ENCODE measurements at regions not wholly inside any gene's neighbourhood (a gene's known extent, or its start where the extent isn't known, plus 50 kb on each side); places are given as distances from the start of the nearest gene placed in this dataset.

DNA sequence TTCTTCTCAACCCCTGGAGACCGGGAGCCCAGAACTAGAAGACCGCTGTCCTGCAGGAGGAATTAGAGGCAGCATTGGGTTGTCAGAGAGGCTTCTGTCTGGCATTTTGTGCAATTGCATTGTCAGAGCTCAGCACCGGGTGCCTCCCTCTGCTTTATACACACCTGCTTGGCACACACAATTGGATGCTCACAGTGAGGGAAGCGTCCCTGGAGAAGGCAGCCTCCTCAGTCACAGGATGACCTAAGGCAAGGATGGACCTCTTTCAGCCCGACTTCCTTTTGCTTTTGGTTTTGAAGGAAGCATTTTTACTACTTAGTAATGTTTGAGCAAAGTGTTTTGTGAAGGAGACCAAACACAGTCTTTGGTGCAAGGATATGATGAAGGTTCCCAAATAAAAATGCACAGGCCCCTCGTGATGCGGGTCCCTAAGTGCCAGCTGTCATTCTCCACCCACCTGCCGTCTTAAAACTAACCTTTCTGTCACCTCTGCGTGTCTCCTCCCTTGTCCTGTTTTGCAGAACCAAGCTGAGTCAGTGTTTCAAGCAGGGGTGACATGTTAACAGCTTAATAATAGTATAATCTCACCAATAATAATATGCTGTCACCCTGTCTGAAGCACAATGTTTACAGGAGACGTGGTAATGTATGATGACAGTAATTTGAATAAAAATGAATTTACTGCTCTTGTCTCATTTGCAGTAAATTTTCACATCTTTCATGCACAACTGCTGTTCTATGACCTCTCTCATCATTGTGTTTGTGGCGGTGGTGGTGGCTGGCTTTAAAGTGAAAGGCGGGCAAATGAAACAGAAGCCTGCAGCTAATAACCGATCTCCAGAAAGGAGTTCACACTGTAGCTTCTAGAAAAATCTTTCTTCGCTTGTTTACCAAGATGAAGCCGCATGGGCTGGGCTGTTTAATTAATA, 430.2 kb upstream of the MKI67 start:
- TF ChIP-seq, protein P1, sequence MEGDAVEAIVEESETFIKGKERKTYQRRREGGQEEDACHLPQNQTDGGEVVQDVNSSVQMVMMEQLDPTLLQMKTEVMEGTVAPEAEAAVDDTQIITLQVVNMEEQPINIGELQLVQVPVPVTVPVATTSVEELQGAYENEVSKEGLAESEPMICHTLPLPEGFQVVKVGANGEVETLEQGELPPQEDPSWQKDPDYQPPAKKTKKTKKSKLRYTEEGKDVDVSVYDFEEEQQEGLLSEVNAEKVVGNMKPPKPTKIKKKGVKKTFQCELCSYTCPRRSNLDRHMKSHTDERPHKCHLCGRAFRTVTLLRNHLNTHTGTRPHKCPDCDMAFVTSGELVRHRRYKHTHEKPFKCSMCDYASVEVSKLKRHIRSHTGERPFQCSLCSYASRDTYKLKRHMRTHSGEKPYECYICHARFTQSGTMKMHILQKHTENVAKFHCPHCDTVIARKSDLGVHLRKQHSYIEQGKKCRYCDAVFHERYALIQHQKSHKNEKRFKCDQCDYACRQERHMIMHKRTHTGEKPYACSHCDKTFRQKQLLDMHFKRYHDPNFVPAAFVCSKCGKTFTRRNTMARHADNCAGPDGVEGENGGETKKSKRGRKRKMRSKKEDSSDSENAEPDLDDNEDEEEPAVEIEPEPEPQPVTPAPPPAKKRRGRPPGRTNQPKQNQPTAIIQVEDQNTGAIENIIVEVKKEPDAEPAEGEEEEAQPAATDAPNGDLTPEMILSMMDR (conservative IDR thresholded peaks at IDR 0.05): no peak
- Mint-ChIP-seq H3K27ac (no peak overlapping the region), H3K9me3 (peaks cover 9% of the 10 kb centered on the region), H3K36me3 (no peaks in the 10 kb centered on the region), H3K4me3 (no peak overlapping the region), H3K4me1 (ENCODE audit: unreplicated experiment) (peaks cover 12% of the 10 kb centered on the region), H3K27me3 (peaks cover 11% of the 10 kb centered on the region)
- no peak for DNase-seq (ENCODE audit: extremely low spot score, unreplicated experiment)

DNA sequence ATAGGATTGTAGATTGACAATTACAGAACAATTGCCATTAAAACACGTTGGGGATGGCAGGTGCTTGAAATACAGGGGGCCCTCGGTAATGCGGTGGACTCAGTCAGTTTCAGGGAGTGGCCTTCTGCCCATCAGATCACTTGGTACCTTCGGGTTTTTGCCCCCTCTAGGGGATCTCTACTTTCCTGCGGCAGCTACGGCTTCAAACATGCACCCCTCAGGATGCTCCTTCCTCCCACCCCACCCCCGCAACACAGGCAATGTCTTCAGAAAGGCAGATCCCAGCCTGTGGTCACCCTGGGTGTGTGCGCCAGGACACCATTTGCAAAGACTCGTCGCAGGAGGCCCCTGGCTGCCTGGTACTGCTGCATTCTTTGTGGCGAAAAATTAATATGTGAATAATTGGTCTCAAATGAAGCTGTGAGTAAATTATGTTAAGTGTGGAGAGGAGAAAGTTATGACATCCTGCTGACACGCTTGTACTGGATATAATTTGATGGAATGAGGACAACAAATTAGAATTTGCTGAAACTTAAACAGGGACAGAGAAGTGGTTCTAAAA, 431.0 kb upstream of the MKI67 start:
- no peak overlapping the region for H3K4me3 Mint-ChIP-seq

DNA sequence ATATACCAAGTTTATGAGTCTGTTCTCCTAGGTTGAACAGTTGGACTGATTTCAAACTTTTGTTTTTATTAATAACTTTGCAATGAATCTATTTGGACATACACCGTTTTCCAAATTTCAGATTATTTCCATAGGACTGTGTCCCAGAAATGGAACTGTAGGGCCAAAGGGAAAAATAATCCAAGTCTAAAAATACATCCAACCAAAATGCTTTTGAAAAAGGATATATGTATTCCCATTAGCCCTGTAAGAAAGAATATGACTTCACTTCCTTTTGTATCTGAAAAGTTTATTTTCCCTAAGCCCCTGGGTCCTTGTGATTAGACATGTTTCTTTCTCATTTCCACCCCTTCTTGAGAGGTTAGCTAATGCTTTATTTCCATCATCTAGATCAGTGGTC, 434.2 kb upstream of the MKI67 start:
- Mint-ChIP-seq H3K36me3 (no peaks in the 10 kb centered on the region), H3K9me3 (peaks cover 8% of the 10 kb centered on the region), H3K4me3 (no peak overlapping the region), H3K4me1 (ENCODE audit: unreplicated experiment) (peaks cover 12% of the 10 kb centered on the region), H3K27ac (no peak overlapping the region), H3K27me3 (peaks cover 11% of the 10 kb centered on the region)
- no peak for DNase-seq (ENCODE audit: extremely low spot score, unreplicated experiment)
- TF ChIP-seq, protein P1 (conservative IDR thresholded peaks at IDR 0.05): no peak

More for the DNA sequence above, 431.0 kb upstream of the MKI67 start:
- Mint-ChIP-seq H3K4me1 (ENCODE audit: unreplicated experiment) (peaks cover 12% of the 10 kb centered on the region), H3K27ac (no peak overlapping the region), H3K36me3 (no peaks in the 10 kb centered on the region), H3K9me3 (peaks cover 16% of the 10 kb centered on the region), H3K27me3 (peaks cover 11% of the 10 kb centered on the region)
- DNase-seq (ENCODE audit: extremely low spot score, unreplicated experiment): no peak
- TF ChIP-seq, protein P1 (conservative IDR thresholded peaks at IDR 0.05): no peak

DNA sequence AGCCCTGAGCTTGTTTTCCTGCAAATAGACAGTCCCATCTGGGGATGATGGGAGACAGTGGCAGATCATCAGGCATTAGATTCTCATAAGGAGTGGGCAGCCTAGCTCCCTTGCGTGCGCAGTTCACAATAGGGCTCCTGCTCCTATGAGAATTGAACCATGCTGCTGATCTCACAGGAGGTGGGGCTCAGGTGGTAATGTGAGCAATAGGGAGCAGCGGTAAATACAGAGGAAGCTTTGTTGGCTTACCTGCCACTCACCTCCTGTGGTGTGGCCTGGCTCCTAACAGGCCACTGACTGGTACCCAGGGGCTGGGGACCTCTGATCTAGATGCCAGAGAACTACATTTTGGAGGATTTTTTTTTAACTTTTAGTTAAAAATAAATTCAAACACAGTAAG, 434.8 kb upstream of the MKI67 start:
- H3K27me3 Mint-ChIP-seq: peaks cover 9% of the 10 kb centered on the region
- DNase-seq (ENCODE audit: extremely low spot score, unreplicated experiment): no peak
- peaks cover 10% of the 10 kb centered on the region for H3K4me1 Mint-ChIP-seq (ENCODE audit: unreplicated experiment)
- H3K4me3 Mint-ChIP-seq: no peak overlapping the region
- TF ChIP-seq, protein P1 (conservative IDR thresholded peaks at IDR 0.05): no peak
- no peak overlapping the region for H3K27ac Mint-ChIP-seq
- peaks cover 8% of the 10 kb centered on the region for H3K9me3 Mint-ChIP-seq
- no peaks in the 10 kb centered on the region for H3K36me3 Mint-ChIP-seq

DNA sequence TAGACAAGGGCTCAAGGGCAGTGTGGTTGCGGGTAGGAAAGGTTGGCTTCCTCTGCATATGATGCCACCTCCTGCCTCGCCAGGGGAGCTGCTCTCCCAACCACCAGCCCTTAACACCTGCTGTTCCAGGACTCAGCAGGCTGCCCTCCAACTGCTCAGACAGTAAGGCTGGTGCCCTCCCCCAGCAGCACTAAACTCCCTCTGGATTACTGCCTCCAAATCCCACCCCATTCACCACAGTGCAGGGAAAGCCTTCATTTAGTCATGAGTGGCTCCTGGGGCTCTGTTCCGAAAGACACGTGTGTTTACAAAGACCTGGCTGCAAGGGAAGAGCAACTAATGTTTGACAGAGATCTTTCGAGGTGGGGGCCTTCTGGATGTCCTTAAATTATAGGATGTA, 437.2 kb upstream of the MKI67 start:
- Mint-ChIP-seq H3K27me3 (peaks cover 18% of the 10 kb centered on the region), H3K9me3 (peaks cover 8% of the 10 kb centered on the region), H3K27ac (no peak overlapping the region), H3K4me3 (no peak overlapping the region), H3K4me1 (ENCODE audit: unreplicated experiment) (no peaks in the 10 kb centered on the region), H3K36me3 (no peaks in the 10 kb centered on the region)
- peak; percentile 36 for DNase-seq (ENCODE audit: extremely low spot score, unreplicated experiment)
- TF ChIP-seq, protein P1 (conservative IDR thresholded peaks at IDR 0.05): no peak

Measured in type B pancreatic cell (in vitro differentiated cells).